ENCODE measurements at regions not wholly inside any gene's neighbourhood (a gene's known extent, or its start where the extent isn't known, plus 50 kb on each side); places are given as distances from the start of the nearest gene placed in this dataset.
"Not testable (repeated sequence)": the region's sequence is repeated elsewhere in the genome, so short reads cannot be mapped to it uniquely, and the experiment has no call there.

DNA sequence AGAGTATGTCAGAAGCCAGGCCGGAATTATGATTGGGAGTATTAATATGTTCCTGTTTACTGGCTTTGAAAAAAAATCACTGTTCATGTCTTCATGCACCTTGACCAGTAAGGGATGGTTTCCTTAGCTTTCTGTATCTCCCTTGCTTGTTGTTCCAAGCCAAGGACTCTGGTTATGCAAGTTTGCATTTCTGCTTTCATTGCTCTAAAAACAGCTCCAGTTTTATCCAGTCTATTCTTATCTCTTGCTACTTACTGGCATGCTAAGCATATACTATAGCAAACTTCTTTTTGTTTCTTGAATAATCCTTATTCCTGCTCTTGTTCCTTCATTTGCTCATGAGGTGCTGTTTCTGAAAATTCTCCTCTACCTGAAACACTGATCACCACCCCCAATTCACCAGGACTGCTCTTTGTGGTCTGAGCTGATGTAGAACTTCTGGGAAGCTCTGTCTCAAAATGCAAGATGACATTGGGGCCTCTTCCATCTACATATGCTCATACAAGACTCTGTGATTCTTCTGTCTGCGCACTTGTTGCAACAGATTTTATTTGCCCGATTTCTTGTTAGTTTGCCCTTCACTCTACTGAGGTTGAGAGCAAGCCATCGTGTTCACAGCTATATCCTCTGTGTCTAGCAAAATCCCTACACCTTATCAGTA, 173.0 kb downstream of the EBLN2 start:
- no peak for DNase-seq

DNA sequence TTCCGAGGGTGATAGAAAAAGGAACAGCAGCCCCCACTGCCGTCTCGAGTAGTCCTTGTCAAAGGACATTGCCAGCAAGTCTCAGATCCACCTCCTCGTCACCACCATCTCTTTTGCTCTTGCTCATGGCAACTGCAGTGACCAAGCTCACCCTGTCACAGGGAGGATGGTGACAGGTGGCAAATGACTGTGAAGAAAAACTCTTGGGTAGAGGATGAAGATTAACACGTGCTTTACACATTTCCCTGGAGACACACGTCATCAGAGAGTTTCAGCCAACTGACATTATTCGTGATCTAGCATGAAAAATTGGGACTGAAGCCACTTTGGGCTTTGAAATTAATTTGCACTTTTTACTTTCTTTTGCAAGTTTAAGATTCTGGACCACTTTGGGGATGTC, 174.3 kb downstream of the EBLN2 start:
- DNase-seq = no peak

GRCh38 chr3:73236867-73237266, 175.4 kb downstream of the EBLN2 start:
- DNase-seq = no peak

- no peak for DNase-seq
These were observed 182.3 kb downstream of the EBLN2 start for GRCh38 chr3:73243740-73244139.

DNA sequence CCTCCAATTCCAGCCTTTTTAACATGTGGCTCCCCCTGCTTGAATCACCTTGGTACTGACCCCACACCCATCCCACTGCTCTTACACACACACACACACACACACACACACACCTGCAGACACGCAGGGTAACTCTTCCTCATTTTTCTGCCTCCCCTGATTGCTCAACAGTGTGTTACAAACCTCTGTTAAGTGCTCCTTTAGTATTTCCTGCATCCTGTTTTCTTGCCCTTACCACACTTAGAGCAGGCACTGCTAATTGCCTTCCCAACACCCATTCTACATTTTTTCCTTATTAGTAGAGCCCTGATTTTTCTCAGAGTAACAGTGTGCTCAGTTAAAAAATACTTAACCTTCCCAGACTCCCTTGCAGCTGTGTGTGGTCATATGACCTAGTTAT, 184.0 kb downstream of the EBLN2 start:
- DNase-seq = no peak

DNA sequence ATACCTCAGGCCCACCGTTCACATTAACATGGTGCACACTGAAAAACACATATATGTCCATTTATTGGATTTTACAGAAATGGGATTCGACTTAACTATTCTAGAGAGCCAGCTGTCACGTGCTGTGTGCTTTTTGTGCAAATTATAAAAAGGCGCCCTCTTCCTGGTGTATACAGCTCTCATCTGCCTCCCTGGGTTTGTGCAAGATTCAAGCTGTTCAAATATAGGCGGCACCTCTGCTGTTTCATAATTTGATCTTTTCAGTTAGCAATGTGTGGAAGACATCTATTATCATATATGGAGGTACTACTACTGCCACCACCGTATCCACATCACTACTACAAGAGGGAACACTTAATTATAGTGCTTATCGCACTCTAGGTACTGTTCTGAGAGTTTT, 187.6 kb downstream of the EBLN2 start:
- no peak for DNase-seq

- no peak for DNase-seq
These were observed 192.6 kb downstream of the EBLN2 start for GRCh38 chr3:73254062-73254461.

- DNase-seq = no peak
These were observed 194.2 kb downstream of the EBLN2 start for GRCh38 chr3:73255609-73256029.

GRCh38 chr3:73257186-73257585, 195.7 kb downstream of the EBLN2 start:
- DNase-seq = no peak

DNA sequence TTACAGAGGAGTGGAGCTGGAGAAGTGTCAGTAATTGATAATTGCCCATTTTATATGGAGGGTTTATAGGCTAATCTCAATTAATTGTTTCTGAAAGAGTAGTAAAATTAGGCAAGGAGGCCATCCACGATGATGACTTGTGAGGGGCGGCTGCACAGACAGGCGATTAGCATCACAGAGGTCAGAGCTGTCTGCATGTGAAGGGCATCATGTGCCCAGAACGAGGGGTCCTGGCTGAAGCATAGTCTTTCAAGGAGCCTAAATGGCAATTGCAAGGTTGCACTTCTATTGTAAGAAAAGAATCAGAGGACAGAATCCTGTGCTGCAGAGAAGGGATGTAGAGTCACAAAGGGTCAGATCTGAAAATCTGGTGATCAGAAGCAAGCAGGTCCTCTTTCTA, 196.6 kb downstream of the EBLN2 start:
- no peak for DNase-seq

GRCh38 chr3:73259291-73259690, 197.8 kb downstream of the EBLN2 start:
- DNase-seq = no peak

GRCh38 chr3:73259856-73260255, 198.4 kb downstream of the EBLN2 start:
- no peak for DNase-seq

DNA sequence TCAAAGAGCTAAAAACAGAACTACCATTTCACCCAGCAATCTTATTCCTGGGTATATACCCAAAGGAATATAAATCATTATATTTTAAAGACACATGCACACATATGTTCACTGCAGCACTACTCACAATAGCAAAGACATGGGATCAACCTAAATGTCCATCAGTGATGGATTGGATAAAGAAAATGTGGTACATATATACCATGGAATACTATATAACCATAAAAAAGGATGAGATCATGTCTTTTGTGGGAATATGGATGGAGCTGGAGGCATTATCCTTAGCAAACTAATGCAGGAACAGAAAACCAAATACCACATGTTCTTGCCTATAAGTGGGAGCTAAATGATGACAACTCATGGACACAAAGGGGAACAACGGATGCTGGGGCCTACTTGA, 205.1 kb downstream of the EBLN2 start:
- DNase-seq = not testable (repeated sequence)

- DNase-seq = not testable (repeated sequence)
These were observed 207.7 kb downstream of the EBLN2 start for GRCh38 chr3:73269126-73269525.

DNA sequence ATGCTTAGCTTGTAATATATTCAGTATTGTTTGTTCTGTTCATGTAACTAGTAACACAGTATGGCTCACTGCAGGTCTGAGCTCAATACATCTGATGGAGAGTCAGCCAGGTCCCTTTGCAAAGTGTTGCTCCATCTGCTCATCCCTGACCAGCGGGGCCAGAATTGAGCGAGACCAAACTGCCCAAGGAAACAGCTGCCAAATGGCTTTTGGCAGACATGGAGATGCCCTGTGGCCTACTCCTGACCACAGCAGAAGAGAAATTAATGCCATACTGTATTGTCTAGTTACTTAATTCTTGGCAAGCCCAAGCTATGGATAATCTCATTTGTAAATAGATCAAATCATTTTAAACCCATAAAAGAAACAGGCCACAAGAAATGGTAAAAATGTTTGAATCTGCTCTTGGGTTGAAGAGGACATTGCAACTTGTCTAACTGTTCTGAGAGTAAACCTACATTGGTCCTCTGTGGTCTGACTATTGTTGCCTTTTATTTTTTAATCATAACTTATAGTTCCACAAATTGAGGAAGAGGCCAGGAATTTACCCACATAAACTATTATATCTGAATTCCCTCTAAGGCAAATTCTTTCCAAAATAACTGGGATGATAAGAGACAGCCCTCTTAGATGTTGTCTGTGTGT, 209.5 kb downstream of the EBLN2 start:
- no peak for DNase-seq

GRCh38 chr3:73273341-73273740, 211.9 kb downstream of the EBLN2 start:
- DNase-seq = no peak

- DNase-seq = no peak
These were observed 219.3 kb downstream of the EBLN2 start for GRCh38 chr3:73280746-73281145.

- DNase-seq = no peak
These were observed 223.0 kb downstream of the EBLN2 start for GRCh38 chr3:73284472-73284871.

DNA sequence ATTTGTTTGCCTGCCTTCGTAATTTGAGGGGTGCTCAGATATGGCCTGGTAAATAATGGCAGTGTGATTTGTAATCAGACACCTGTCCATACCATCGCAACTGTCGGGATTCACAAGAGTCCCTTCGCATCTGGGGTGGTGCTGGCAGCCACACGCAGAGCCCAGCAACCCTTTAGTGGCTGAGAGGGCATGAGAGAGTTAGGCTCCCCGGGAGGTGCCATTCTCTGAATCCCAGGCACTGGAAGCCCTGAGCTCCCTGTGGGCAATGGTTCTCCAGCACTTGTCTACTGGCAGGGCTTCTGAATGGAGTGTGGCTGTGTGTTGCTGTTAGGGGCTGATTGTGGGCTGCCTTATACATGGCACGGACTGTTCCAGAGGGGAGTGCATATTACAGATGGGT, 230.1 kb downstream of the EBLN2 start:
- DNase-seq = no peak

GRCh38 chr3:73292220-73292619, 230.8 kb downstream of the EBLN2 start:
- no peak for DNase-seq

GRCh38 chr3:73294537-73294936, 233.1 kb downstream of the EBLN2 start:
- DNase-seq = no peak

- no peak for DNase-seq
These were observed 234.6 kb downstream of the EBLN2 start for GRCh38 chr3:73295876-73296635.

- no peak for DNase-seq
These were observed 235.4 kb downstream of the EBLN2 start for GRCh38 chr3:73296859-73297258.
